SK-N-SH treated with all-trans-retinoic acid at 6 μM for 48 hours (cell line): ENCODE measurements at regions not wholly inside any gene's neighbourhood (a gene's known extent, or its start where the extent isn't known, plus 50 kb on each side); places are given as distances from the start of the nearest gene placed in this dataset.

ENCODE experiments used
- ATAC-seq: fragments of 200-7000 bp; cut with Tn5 transposase; 3 replicates; pipeline ENCODE4 v1.9.1; 2020; ENCODE audit warnings: mild to moderate bottlenecking, moderate library complexity
- ARNTL ChIP-seq: fragments of 450-650 bp; formaldehyde crosslinking; IDR thresholded peaks from 2 replicates; pipeline ENCODE4 v1.5.0; 2020; ENCODE audit warnings: low read depth, mild to moderate bottlenecking, moderate library complexity, borderline replicate concordance
- BACH2 ChIP-seq: fragments of 250-450 bp; sonication (Bioruptor Pico); IDR thresholded peaks from 2 replicates; pipeline ENCODE4 v1.9.0; 2021; ENCODE audit warnings: mild to moderate bottlenecking, borderline replicate concordance
- CSDC2 ChIP-seq: fragments of 250-450 bp; sonication (Bioruptor Pico); IDR thresholded peaks from 2 replicates; pipeline ENCODE4 v1.5.0; 2020; ENCODE audit warnings: mild to moderate bottlenecking, moderate library complexity
- ESRRG ChIP-seq: fragments of 250-450 bp; sonication (Bioruptor Pico); IDR thresholded peaks from 2 replicates; pipeline ENCODE4 v1.6.1; 2021; ENCODE audit warnings: mild to moderate bottlenecking
- ISL1 ChIP-seq: fragments of 250-450 bp; sonication (Bioruptor Pico); IDR thresholded peaks from 2 replicates; pipeline ENCODE4 v2.1.2; 2022; ENCODE audit warnings: mild to moderate bottlenecking, moderate library complexity
- OSR1 ChIP-seq: fragments of 250-450 bp; sonication (Bioruptor Pico); IDR thresholded peaks from 2 replicates; pipeline ENCODE4 v1.8.0; 2022; ENCODE audit warnings: moderate library complexity, mild to moderate bottlenecking, inconsistent platforms
- PPARA ChIP-seq: fragments of 250-450 bp; sonication (Bioruptor Pico); IDR thresholded peaks from 2 replicates; pipeline ENCODE4 v1.5.0; 2020; ENCODE audit warnings: mild to moderate bottlenecking, borderline replicate concordance
- RARB ChIP-seq: fragments of 250-450 bp; sonication (Bioruptor Pico); IDR thresholded peaks from 2 replicates; pipeline ENCODE4 v1.8.0; 2021; ENCODE audit warnings: mild to moderate bottlenecking, moderate library complexity
- SNAI2 ChIP-seq: fragments of 250-450 bp; sonication (Bioruptor Pico); IDR thresholded peaks from 2 replicates; pipeline ENCODE4 v1.5.0; 2020; ENCODE audit warnings: mild to moderate bottlenecking, moderate library complexity
- TOX ChIP-seq: fragments of 250-450 bp; sonication (Bioruptor Pico); IDR thresholded peaks from 2 replicates; pipeline ENCODE4 v1.8.0; 2021; ENCODE audit warnings: mild to moderate bottlenecking, moderate library complexity, borderline replicate concordance
- ZFP30 ChIP-seq: fragments of 450-650 bp; formaldehyde crosslinking; IDR thresholded peaks from 2 replicates; pipeline ENCODE4 v1.5.0; 2022; ENCODE audit warnings: mild to moderate bottlenecking, moderate library complexity
- ZNF565 ChIP-seq: fragments of 450-650 bp; formaldehyde crosslinking; conservative IDR thresholded peaks from 2 replicates; pipeline ENCODE4 v1.5.0; 2020; ENCODE audit warnings: low read depth, mild to moderate bottlenecking, moderate library complexity
- ZNF70 ChIP-seq: fragments of 450-650 bp; formaldehyde crosslinking; IDR thresholded peaks from 2 replicates; pipeline ENCODE4 v1.5.0; 2020; ENCODE audit warnings: mild to moderate bottlenecking, moderate library complexity
- ZNF8 ChIP-seq: fragments of 450-650 bp; formaldehyde crosslinking; IDR thresholded peaks from 2 replicates; pipeline ENCODE4 v1.5.0; 2020; ENCODE audit warnings: mild to moderate bottlenecking, moderate library complexity
- TF ChIP-seq, protein P1 (sequence below): fragments of 250-450 bp; sonication (Bioruptor Pico); IDR thresholded peaks from 2 replicates; pipeline ENCODE4 v1.8.0; 2021; ENCODE audit warnings: low read depth, mild to moderate bottlenecking, moderate library complexity, borderline replicate concordance
- TF ChIP-seq, protein P2 (sequence below): fragments of 250-450 bp; sonication (Bioruptor Pico); IDR thresholded peaks from 2 replicates; pipeline ENCODE4 v1.8.0; 2020; ENCODE audit warnings: mild to moderate bottlenecking, moderate library complexity, borderline replicate concordance
- TF ChIP-seq, protein P3 (sequence below): fragments of 250-450 bp; sonication (Bioruptor Pico); IDR thresholded peaks from 2 replicates; pipeline ENCODE4 v1.5.1; 2020; ENCODE audit warnings: low read depth, mild to moderate bottlenecking, moderate library complexity
- TF ChIP-seq, protein P4 (sequence below): fragments of 250-450 bp; sonication (Bioruptor Pico); IDR thresholded peaks from 2 replicates; pipeline ENCODE4 v1.5.0; 2020; ENCODE audit warnings: mild to moderate bottlenecking, moderate library complexity
- TF ChIP-seq, protein P5 (sequence below): fragments of 250-450 bp; sonication (Bioruptor Pico); IDR thresholded peaks from 2 replicates; pipeline ENCODE4 v1.5.1; 2021; ENCODE audit warnings: mild to moderate bottlenecking, moderate library complexity

DNA sequence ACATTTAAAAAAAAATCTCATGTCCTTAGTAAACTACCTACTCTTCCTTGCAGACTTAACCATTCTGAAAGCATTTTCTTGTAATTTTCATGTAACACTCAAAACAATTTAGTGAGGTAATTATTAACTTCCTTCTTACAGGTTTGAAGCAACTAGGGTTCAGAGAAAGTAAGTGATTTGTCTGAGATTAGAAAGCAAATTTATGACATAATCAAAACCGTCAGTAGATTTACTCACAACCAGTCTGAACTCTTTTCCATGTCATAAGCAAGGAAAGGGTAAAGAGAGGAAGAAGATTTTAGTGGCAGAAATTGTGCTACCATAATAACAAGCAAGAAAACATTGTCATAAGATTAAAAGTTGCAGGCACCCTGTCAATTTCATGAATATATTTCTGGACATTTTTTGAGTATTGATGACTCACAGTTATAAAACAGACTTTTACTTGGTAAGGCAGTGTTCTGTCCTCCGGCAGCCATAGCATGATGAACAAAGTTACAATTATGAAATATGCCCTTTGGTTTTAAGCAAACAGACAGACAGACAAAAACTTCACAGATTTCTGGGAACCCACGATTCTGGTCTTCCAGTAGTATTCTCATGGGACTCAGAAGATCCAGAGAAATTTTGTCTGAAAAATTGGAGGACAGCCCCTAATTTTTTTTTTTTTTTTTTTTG, 707.2 kb downstream of the RWDD3 start:
- no peak for ATAC-seq
- TF ChIP-seq, protein P1, sequence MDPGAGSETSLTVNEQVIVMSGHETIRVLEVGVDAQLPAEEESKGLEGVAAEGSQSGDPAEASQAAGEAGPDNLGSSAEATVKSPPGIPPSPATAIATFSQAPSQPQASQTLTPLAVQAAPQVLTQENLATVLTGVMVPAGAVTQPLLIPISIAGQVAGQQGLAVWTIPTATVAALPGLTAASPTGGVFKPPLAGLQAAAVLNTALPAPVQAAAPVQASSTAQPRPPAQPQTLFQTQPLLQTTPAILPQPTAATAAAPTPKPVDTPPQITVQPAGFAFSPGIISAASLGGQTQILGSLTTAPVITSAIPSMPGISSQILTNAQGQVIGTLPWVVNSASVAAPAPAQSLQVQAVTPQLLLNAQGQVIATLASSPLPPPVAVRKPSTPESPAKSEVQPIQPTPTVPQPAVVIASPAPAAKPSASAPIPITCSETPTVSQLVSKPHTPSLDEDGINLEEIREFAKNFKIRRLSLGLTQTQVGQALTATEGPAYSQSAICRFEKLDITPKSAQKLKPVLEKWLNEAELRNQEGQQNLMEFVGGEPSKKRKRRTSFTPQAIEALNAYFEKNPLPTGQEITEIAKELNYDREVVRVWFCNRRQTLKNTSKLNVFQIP, result no peak
- TF ChIP-seq ZNF70 (CRISPR knock-in tag) (no peak), PPARA (CRISPR knock-in tag) (no peak), SNAI2 (CRISPR knock-in tag) (no peak), CSDC2 (CRISPR knock-in tag) (no peak), ZNF8 (no peak), ARNTL (CRISPR knock-in tag) (no peak), RARB (CRISPR knock-in tag) (no peak)
- TF ChIP-seq, protein P2, sequence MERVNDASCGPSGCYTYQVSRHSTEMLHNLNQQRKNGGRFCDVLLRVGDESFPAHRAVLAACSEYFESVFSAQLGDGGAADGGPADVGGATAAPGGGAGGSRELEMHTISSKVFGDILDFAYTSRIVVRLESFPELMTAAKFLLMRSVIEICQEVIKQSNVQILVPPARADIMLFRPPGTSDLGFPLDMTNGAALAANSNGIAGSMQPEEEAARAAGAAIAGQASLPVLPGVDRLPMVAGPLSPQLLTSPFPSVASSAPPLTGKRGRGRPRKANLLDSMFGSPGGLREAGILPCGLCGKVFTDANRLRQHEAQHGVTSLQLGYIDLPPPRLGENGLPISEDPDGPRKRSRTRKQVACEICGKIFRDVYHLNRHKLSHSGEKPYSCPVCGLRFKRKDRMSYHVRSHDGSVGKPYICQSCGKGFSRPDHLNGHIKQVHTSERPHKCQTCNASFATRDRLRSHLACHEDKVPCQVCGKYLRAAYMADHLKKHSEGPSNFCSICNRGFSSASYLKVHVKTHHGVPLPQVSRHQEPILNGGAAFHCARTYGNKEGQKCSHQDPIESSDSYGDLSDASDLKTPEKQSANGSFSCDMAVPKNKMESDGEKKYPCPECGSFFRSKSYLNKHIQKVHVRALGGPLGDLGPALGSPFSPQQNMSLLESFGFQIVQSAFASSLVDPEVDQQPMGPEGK (CRISPR knock-in tag), result no peak
- TF ChIP-seq, protein P3, sequence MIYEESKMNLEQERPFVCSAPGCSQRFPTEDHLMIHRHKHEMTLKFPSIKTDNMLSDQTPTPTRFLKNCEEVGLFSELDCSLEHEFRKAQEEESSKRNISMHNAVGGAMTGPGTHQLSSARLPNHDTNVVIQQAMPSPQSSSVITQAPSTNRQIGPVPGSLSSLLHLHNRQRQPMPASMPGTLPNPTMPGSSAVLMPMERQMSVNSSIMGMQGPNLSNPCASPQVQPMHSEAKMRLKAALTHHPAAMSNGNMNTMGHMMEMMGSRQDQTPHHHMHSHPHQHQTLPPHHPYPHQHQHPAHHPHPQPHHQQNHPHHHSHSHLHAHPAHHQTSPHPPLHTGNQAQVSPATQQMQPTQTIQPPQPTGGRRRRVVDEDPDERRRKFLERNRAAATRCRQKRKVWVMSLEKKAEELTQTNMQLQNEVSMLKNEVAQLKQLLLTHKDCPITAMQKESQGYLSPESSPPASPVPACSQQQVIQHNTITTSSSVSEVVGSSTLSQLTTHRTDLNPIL (CRISPR knock-in tag), result no peak

DNA sequence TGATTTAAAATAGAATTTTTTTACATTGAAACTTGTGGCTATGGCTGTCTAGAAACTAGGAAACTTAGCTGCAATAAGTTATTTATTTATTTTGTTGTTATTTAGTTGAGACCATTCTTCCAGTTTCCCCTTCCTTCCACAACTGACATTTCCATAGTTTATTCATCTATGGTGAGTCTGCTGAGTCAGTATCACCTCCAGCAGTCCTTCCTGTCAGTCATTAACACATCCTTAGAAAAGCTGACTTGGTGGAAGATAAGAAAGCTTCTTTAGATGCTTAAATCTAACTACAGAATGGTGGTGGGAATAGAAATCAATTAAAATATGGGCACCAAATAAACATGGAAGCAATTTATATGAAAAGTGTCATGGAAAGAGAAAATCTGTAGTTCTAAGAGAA, 714.0 kb downstream of the RWDD3 start:
- TF ChIP-seq, protein P4, sequence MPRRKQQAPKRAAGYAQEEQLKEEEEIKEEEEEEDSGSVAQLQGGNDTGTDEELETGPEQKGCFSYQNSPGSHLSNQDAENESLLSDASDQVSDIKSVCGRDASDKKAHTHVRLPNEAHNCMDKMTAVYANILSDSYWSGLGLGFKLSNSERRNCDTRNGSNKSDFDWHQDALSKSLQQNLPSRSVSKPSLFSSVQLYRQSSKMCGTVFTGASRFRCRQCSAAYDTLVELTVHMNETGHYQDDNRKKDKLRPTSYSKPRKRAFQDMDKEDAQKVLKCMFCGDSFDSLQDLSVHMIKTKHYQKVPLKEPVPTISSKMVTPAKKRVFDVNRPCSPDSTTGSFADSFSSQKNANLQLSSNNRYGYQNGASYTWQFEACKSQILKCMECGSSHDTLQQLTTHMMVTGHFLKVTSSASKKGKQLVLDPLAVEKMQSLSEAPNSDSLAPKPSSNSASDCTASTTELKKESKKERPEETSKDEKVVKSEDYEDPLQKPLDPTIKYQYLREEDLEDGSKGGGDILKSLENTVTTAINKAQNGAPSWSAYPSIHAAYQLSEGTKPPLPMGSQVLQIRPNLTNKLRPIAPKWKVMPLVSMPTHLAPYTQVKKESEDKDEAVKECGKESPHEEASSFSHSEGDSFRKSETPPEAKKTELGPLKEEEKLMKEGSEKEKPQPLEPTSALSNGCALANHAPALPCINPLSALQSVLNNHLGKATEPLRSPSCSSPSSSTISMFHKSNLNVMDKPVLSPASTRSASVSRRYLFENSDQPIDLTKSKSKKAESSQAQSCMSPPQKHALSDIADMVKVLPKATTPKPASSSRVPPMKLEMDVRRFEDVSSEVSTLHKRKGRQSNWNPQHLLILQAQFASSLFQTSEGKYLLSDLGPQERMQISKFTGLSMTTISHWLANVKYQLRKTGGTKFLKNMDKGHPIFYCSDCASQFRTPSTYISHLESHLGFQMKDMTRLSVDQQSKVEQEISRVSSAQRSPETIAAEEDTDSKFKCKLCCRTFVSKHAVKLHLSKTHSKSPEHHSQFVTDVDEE (CRISPR knock-in tag), result no peak
- TF ChIP-seq OSR1 (CRISPR knock-in tag) (no peak), CSDC2 (CRISPR knock-in tag) (no peak), SNAI2 (CRISPR knock-in tag) (no peak), ESRRG (CRISPR knock-in tag) (no peak), BACH2 (CRISPR knock-in tag) (no peak), PPARA (CRISPR knock-in tag) (no peak), ISL1 (CRISPR knock-in tag) (no peak), ARNTL (CRISPR knock-in tag) (no peak), ZNF8 (no peak), ZNF565 (CRISPR knock-in tag) (no peak), TOX (no peak), ZFP30 (CRISPR knock-in tag) (no peak)
- TF ChIP-seq, protein P5, sequence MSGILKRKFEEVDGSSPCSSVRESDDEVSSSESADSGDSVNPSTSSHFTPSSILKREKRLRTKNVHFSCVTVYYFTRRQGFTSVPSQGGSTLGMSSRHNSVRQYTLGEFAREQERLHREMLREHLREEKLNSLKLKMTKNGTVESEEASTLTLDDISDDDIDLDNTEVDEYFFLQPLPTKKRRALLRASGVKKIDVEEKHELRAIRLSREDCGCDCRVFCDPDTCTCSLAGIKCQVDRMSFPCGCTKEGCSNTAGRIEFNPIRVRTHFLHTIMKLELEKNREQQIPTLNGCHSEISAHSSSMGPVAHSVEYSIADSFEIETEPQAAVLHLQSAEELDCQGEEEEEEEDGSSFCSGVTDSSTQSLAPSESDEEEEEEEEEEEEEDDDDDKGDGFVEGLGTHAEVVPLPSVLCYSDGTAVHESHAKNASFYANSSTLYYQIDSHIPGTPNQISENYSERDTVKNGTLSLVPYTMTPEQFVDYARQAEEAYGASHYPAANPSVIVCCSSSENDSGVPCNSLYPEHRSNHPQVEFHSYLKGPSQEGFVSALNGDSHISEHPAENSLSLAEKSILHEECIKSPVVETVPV (CRISPR knock-in tag), result no peak
- TF ChIP-seq, protein P1, result no peak
- TF ChIP-seq, protein P2 (CRISPR knock-in tag), result no peak
- TF ChIP-seq, protein P3 (CRISPR knock-in tag), result no peak
- TF ChIP-seq, all 23 proteins: peak for 0
- no peak for ATAC-seq
